ENCODE measurements at regions not wholly inside any gene's neighbourhood (a gene's known extent, or its start where the extent isn't known, plus 50 kb on each side); places are given as distances from the start of the nearest gene placed in this dataset.

DNA sequence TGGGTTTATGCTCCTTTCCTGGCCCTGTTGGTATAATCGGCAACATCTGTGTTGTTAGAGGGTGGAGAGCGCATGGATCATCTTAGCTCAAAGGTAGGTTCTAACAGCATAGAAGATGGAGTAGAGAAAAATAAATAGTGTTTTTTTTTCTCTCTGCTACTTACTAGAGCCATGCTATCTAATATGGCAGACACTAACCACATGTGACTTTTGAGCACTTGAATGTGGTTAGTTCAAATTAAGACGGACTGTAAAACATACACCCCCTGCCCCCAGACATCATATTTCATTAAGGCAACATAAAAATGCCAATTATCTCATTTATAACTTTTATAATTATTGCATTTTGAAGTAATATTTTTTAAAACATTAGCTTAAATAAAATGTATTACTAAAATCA lies 525.1 kb downstream of the KIF20B start:
- TF ChIP-seq, protein P1, sequence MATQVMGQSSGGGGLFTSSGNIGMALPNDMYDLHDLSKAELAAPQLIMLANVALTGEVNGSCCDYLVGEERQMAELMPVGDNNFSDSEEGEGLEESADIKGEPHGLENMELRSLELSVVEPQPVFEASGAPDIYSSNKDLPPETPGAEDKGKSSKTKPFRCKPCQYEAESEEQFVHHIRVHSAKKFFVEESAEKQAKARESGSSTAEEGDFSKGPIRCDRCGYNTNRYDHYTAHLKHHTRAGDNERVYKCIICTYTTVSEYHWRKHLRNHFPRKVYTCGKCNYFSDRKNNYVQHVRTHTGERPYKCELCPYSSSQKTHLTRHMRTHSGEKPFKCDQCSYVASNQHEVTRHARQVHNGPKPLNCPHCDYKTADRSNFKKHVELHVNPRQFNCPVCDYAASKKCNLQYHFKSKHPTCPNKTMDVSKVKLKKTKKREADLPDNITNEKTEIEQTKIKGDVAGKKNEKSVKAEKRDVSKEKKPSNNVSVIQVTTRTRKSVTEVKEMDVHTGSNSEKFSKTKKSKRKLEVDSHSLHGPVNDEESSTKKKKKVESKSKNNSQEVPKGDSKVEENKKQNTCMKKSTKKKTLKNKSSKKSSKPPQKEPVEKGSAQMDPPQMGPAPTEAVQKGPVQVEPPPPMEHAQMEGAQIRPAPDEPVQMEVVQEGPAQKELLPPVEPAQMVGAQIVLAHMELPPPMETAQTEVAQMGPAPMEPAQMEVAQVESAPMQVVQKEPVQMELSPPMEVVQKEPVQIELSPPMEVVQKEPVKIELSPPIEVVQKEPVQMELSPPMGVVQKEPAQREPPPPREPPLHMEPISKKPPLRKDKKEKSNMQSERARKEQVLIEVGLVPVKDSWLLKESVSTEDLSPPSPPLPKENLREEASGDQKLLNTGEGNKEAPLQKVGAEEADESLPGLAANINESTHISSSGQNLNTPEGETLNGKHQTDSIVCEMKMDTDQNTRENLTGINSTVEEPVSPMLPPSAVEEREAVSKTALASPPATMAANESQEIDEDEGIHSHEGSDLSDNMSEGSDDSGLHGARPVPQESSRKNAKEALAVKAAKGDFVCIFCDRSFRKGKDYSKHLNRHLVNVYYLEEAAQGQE (IDR thresholded peaks at IDR 0.05; ENCODE audit: insufficient read depth in 1 of 2, low read depth in 2 of 2, low read length in 1 of 2): no peak
- no peak for TF ChIP-seq POLR2AphosphoS5 (IDR thresholded peaks at IDR 0.05; ENCODE audit: low read depth, low read length)
- TF ChIP-seq, protein P2, sequence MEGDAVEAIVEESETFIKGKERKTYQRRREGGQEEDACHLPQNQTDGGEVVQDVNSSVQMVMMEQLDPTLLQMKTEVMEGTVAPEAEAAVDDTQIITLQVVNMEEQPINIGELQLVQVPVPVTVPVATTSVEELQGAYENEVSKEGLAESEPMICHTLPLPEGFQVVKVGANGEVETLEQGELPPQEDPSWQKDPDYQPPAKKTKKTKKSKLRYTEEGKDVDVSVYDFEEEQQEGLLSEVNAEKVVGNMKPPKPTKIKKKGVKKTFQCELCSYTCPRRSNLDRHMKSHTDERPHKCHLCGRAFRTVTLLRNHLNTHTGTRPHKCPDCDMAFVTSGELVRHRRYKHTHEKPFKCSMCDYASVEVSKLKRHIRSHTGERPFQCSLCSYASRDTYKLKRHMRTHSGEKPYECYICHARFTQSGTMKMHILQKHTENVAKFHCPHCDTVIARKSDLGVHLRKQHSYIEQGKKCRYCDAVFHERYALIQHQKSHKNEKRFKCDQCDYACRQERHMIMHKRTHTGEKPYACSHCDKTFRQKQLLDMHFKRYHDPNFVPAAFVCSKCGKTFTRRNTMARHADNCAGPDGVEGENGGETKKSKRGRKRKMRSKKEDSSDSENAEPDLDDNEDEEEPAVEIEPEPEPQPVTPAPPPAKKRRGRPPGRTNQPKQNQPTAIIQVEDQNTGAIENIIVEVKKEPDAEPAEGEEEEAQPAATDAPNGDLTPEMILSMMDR (IDR thresholded peaks at IDR 0.05): no peak
- no peak for TF ChIP-seq SIN3A (IDR thresholded peaks at IDR 0.05; ENCODE audit: borderline replicate concordance, insufficient read depth, low read depth, low read length)

Data from Panc1 (cell line).